Karpas-422 (cell line): ENCODE measurements at regions not wholly inside any gene's neighbourhood (a gene's known extent, or its start where the extent isn't known, plus 50 kb on each side); places are given as distances from the start of the nearest gene placed in this dataset.
"Not testable (repeated sequence)": the region's sequence is repeated elsewhere in the genome, so short reads cannot be mapped to it uniquely, and the experiment has no call there.

Source experiments
- DNase-seq: peaks from one replicate; pipeline ENCODE4 v3.0.0-alpha.2; 2015
- H2AFZ ChIP-seq: fragments of 200-600 bp; sonication (generic); 2 replicates; pipeline ENCODE4 v1.6.1; 2014; ENCODE audit warnings: antibody characterized with exemption, low read length, mixed read lengths
- H3K27ac ChIP-seq: fragments of 200-600 bp; sonication (generic); 2 replicates; pipeline ENCODE4 v1.5.1; 2014; ENCODE audit warnings: mild to moderate bottlenecking, low read length, moderate library complexity
- H3K27me3 ChIP-seq: fragments of 200-600 bp; sonication (generic); 2 replicates; pipeline ENCODE4 v1.6.1; 2014; ENCODE audit warnings: low read length, mixed read lengths
- H3K36me3 ChIP-seq: fragments of 200-600 bp; sonication (generic); 2 replicates; pipeline ENCODE4 v1.6.1; 2014; ENCODE audit warnings: low read length, mixed read lengths; ENCODE audit not compliant: insufficient read depth
- H3K4me1 ChIP-seq: fragments of 200-600 bp; sonication (generic); 2 replicates; pipeline ENCODE4 v1.6.1; 2014; ENCODE audit warnings: mild to moderate bottlenecking, low read length, mixed read lengths
- H3K4me2 ChIP-seq: fragments of 200-600 bp; sonication (generic); 2 replicates; pipeline ENCODE4 v1.6.1; 2014; ENCODE audit warnings: low read length, low read depth, mild to moderate bottlenecking; ENCODE audit not compliant: poor library complexity, severe bottlenecking
- H3K4me3 ChIP-seq: fragments of 200-600 bp; sonication (generic); 2 replicates; pipeline ENCODE4 v1.5.1; 2014; ENCODE audit warnings: mild to moderate bottlenecking, antibody characterized with exemption, low read length, mixed read lengths
- H3K79me2 ChIP-seq: fragments of 200-600 bp; sonication (generic); 2 replicates; pipeline ENCODE4 v1.6.1; 2014; ENCODE audit warnings: mild to moderate bottlenecking, low read length, mixed read lengths
- H3K9ac ChIP-seq: fragments of 200-600 bp; sonication (generic); 2 replicates; pipeline ENCODE4 v1.6.0; 2014; ENCODE audit warnings: low read length
- H3K9me2 ChIP-seq: fragments of 200-600 bp; sonication (generic), shearing (Covaris generic); replicated peaks from 2 replicates; pipeline ENCODE4 v1.6.0; 2014; ENCODE audit warnings: mild to moderate bottlenecking, low read length, moderate library complexity; ENCODE audit not compliant: insufficient read depth
- H3K9me3 ChIP-seq: fragments of 300-700, 200-600 bp; sonication (generic); 2 replicates; pipeline ENCODE4 v1.6.1; 2014; ENCODE audit warnings: low read length, mixed read lengths
- H4K20me1 ChIP-seq: fragments of 200-600 bp; sonication (generic); 2 replicates; pipeline ENCODE4 v1.6.1; 2014; ENCODE audit warnings: mild to moderate bottlenecking, antibody characterized with exemption, low read length, low read depth; ENCODE audit not compliant: insufficient read depth

GRCh38 chr3:170679190-170679589 lies 93.3 kb upstream of the SLC7A14 start:
- no peaks in the 10 kb centered on the region for H3K36me3 ChIP-seq
- H3K9me3 ChIP-seq = no peaks in the 10 kb centered on the region
- H3K9ac ChIP-seq = no peak overlapping the region
- no peaks in the 10 kb centered on the region for H3K4me1 ChIP-seq
- DNase-seq = no peak
- H3K9me2 ChIP-seq = no peaks in the 10 kb centered on the region
- H2AFZ ChIP-seq = no peak overlapping the region
- H3K27me3 ChIP-seq = no peaks in the 10 kb centered on the region
- H3K4me2 ChIP-seq = no peak overlapping the region
- no peak overlapping the region for H3K27ac ChIP-seq
- H4K20me1 ChIP-seq = no peaks in the 10 kb centered on the region
- no peaks in the 10 kb centered on the region for H3K79me2 ChIP-seq
- no peak overlapping the region for H3K4me3 ChIP-seq

GRCh38 chr3:170670504-170670903 lies 84.6 kb upstream of the SLC7A14 start:
- Histone ChIP-seq H3K36me3 (no peaks in the 10 kb centered on the region), H3K9me3 (no peaks in the 10 kb centered on the region), H3K9me2 (no peaks in the 10 kb centered on the region), H3K79me2 (no peaks in the 10 kb centered on the region), H3K27me3 (no peaks in the 10 kb centered on the region), H3K4me1 (no peaks in the 10 kb centered on the region), H3K4me2 (no peak overlapping the region), H3K4me3 (no peak overlapping the region), H3K9ac (no peak overlapping the region), H3K27ac (no peak overlapping the region), H4K20me1 (no peaks in the 10 kb centered on the region), H2AFZ (no peak overlapping the region)
- DNase-seq = no peak

GRCh38 chr3:170662986-170663385 lies 77.1 kb upstream of the SLC7A14 start:
- not testable (repeated sequence) for H3K4me2 ChIP-seq, H3K9me3 ChIP-seq, H3K36me3 ChIP-seq, H3K27ac ChIP-seq, H3K27me3 ChIP-seq, H3K79me2 ChIP-seq, H4K20me1 ChIP-seq, H3K9me2 ChIP-seq, H3K9ac ChIP-seq, H2AFZ ChIP-seq, H3K4me3 ChIP-seq, DNase-seq, H3K4me1 ChIP-seq

GRCh38 chr3:170660139-170660538 lies 74.3 kb upstream of the SLC7A14 start:
- Histone ChIP-seq H3K79me2 (no peaks in the 10 kb centered on the region), H3K4me2 (no peak overlapping the region), H3K4me3 (no peak overlapping the region), H3K9me3 (no peaks in the 10 kb centered on the region), H2AFZ (no peak overlapping the region), H3K36me3 (no peaks in the 10 kb centered on the region), H3K9ac (no peak overlapping the region), H3K27me3 (no peaks in the 10 kb centered on the region), H4K20me1 (no peaks in the 10 kb centered on the region), H3K27ac (no peak overlapping the region), H3K9me2 (no peaks in the 10 kb centered on the region), H3K4me1 (no peaks in the 10 kb centered on the region)
- no peak for DNase-seq

GRCh38 chr3:170657312-170657711 lies 71.4 kb upstream of the SLC7A14 start:
- no peak for DNase-seq
- Histone ChIP-seq H3K4me1 (no peaks in the 10 kb centered on the region), H2AFZ (no peak overlapping the region), H3K27me3 (no peaks in the 10 kb centered on the region), H3K4me3 (no peak overlapping the region), H4K20me1 (no peaks in the 10 kb centered on the region), H3K36me3 (no peaks in the 10 kb centered on the region), H3K9me3 (no peaks in the 10 kb centered on the region), H3K9me2 (no peaks in the 10 kb centered on the region), H3K4me2 (no peak overlapping the region), H3K27ac (no peak overlapping the region), H3K79me2 (no peaks in the 10 kb centered on the region), H3K9ac (no peak overlapping the region)

- H3K79me2 ChIP-seq = no peaks in the 10 kb centered on the region
- H3K4me2 ChIP-seq = no peak overlapping the region
- no peak overlapping the region for H3K4me3 ChIP-seq
- no peak overlapping the region for H3K9ac ChIP-seq
- DNase-seq = no peak
- H3K9me3 ChIP-seq = no peaks in the 10 kb centered on the region
- no peaks in the 10 kb centered on the region for H3K9me2 ChIP-seq
- no peaks in the 10 kb centered on the region for H3K36me3 ChIP-seq
- H3K27ac ChIP-seq = no peak overlapping the region
- H3K4me1 ChIP-seq = no peaks in the 10 kb centered on the region
- no peak overlapping the region for H2AFZ ChIP-seq
- no peaks in the 10 kb centered on the region for H4K20me1 ChIP-seq
- no peaks in the 10 kb centered on the region for H3K27me3 ChIP-seq
These were observed 70.4 kb upstream of the SLC7A14 start for GRCh38 chr3:170656284-170656683.

- Histone ChIP-seq H3K36me3 (no peaks in the 10 kb centered on the region), H3K9ac (no peak overlapping the region), H3K4me1 (no peaks in the 10 kb centered on the region), H3K27me3 (no peaks in the 10 kb centered on the region), H3K27ac (no peak overlapping the region), H3K9me2 (no peaks in the 10 kb centered on the region), H4K20me1 (no peaks in the 10 kb centered on the region), H2AFZ (no peak overlapping the region), H3K9me3 (no peaks in the 10 kb centered on the region), H3K79me2 (no peaks in the 10 kb centered on the region), H3K4me2 (no peak overlapping the region), H3K4me3 (no peak overlapping the region)
- no peak for DNase-seq
These were observed 67.9 kb upstream of the SLC7A14 start for GRCh38 chr3:170653801-170654200.

GRCh38 chr3:170651260-170651845 lies 65.5 kb upstream of the SLC7A14 start:
- DNase-seq = no peak
- no peaks in the 10 kb centered on the region for H3K9me3 ChIP-seq
- H3K4me2 ChIP-seq = no peak overlapping the region
- H3K4me1 ChIP-seq = no peaks in the 10 kb centered on the region
- H3K9ac ChIP-seq = no peak overlapping the region
- H3K27me3 ChIP-seq = no peaks in the 10 kb centered on the region
- no peak overlapping the region for H3K4me3 ChIP-seq
- no peaks in the 10 kb centered on the region for H3K79me2 ChIP-seq
- H3K36me3 ChIP-seq = no peaks in the 10 kb centered on the region
- no peak overlapping the region for H2AFZ ChIP-seq
- H3K27ac ChIP-seq = no peak overlapping the region
- no peaks in the 10 kb centered on the region for H4K20me1 ChIP-seq
- no peaks in the 10 kb centered on the region for H3K9me2 ChIP-seq

GRCh38 chr3:170650557-170650956 lies 64.7 kb upstream of the SLC7A14 start:
- H3K36me3 ChIP-seq, H3K4me3 ChIP-seq, H3K9me2 ChIP-seq, H3K9ac ChIP-seq, H4K20me1 ChIP-seq, H3K9me3 ChIP-seq, H3K4me1 ChIP-seq, H3K27me3 ChIP-seq, H3K4me2 ChIP-seq, H3K79me2 ChIP-seq, H3K27ac ChIP-seq, H2AFZ ChIP-seq, DNase-seq: not testable (repeated sequence)
